Activated naive CD8-positive, alpha-beta T cell treated with anti-CD3 and anti-CD28 coated beads, Interleukin-2, amount 10 ng/mL, durations not matched to agents 7 days and 5 days (primary cell): ENCODE measurements at regions not wholly inside any gene's neighbourhood (a gene's known extent, or its start where the extent isn't known, plus 50 kb on each side); places are given as distances from the start of the nearest gene placed in this dataset.

Source experiments
- ATAC-seq: fragments of 150-1000 bp; cut with Tn5 transposase; one replicate; pipeline ENCODE4 v1.10.0; 2021; ENCODE audit warnings: low read depth, moderate library complexity
- POLR2A ChIA-PET: fragments of 350-600 bp; sonication (Branson Sonifier 250); formaldehyde crosslinking; loops from one replicate; lab custom pipeline; 2021; ENCODE audit warnings: antibody characterized with exemption; lab: Charles Lee
- DNase-seq: peaks from one replicate; pipeline ENCODE4 v3.0.0; 2021
- H3K27ac Mint-ChIP-seq: one replicate; pipeline ENCODE4 v1.8.0; 2022; ENCODE audit warnings: mild to moderate bottlenecking, mixed read lengths
- H3K27me3 Mint-ChIP-seq: one replicate; pipeline ENCODE4 v1.8.0; 2022; ENCODE audit warnings: mild to moderate bottlenecking, moderate library complexity, mixed read lengths
- H3K36me3 Mint-ChIP-seq: one replicate; pipeline ENCODE4 v1.8.0; 2021; ENCODE audit warnings: mild to moderate bottlenecking, mixed read lengths
- H3K4me1 Mint-ChIP-seq: one replicate; pipeline ENCODE4 v1.8.0; 2021; ENCODE audit warnings: mixed read lengths
- H3K4me3 Mint-ChIP-seq: one replicate; pipeline ENCODE4 v1.8.0; 2022; ENCODE audit warnings: mild to moderate bottlenecking, moderate library complexity, mixed read lengths
- H3K9me3 Mint-ChIP-seq: one replicate; pipeline ENCODE4 v1.8.0; 2021; ENCODE audit warnings: mixed read lengths

DNA sequence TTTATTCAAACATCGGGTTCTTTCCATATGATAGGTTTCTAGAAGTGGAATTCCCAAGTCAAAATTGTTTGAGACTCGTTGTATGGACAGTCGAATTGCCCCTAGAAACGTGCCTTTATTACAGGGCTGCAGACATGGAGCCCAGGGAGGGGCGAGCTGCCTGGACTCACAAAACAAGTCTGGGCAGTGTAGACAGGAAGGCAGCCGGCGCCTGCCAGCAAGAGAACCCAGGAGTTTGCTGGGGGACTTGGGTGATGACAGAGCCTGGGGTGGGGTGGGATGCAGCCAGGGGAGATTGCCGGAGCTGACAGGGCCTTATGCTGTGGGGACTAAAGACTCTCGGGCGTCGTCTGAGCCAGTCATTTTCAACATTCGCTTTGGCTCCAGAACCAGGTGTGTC, 107.4 kb upstream of the MSX1 start:
- H3K36me3 Mint-ChIP-seq: no peaks in the 10 kb centered on the region
- H3K4me1 Mint-ChIP-seq: no peaks in the 10 kb centered on the region
- DNase-seq (no peak), ATAC-seq (no peak)
- peaks cover 2% of the 10 kb centered on the region for H3K9me3 Mint-ChIP-seq
- H3K4me3 Mint-ChIP-seq: no peak overlapping the region
- POLR2A ChIA-PET: no interaction called here
- peaks cover 10% of the 10 kb centered on the region for H3K27me3 Mint-ChIP-seq
- H3K27ac Mint-ChIP-seq: no peak overlapping the region

DNA sequence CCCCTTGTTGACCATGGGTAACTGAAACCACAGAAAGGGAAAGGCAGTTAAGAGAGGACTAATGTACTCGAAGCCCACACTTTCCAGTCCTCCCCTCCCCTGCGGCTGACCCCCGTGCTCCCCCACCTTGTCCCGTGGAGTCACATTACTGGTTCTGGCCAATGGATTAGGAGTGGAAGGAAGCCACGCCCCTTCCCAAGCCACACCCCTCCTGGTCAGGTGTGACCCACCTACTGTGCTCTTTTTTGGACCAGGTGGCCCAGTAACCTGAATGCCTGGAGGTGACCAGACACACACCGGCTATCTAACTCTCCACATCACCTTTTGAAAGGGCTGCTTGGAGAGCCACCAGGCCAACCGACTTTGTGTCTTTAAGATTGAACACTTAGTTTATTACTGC, 109.3 kb upstream of the MSX1 start:
- H3K36me3 Mint-ChIP-seq: no peaks in the 10 kb centered on the region
- DNase-seq (no peak), ATAC-seq (no peak)
- POLR2A ChIA-PET: no interaction called here
- peaks cover 12% of the 10 kb centered on the region for H3K27me3 Mint-ChIP-seq
- H3K4me3 Mint-ChIP-seq: no peak overlapping the region
- H3K27ac Mint-ChIP-seq: no peak overlapping the region
- H3K4me1 Mint-ChIP-seq: no peaks in the 10 kb centered on the region
- H3K9me3 Mint-ChIP-seq: peaks cover 6% of the 10 kb centered on the region

DNA sequence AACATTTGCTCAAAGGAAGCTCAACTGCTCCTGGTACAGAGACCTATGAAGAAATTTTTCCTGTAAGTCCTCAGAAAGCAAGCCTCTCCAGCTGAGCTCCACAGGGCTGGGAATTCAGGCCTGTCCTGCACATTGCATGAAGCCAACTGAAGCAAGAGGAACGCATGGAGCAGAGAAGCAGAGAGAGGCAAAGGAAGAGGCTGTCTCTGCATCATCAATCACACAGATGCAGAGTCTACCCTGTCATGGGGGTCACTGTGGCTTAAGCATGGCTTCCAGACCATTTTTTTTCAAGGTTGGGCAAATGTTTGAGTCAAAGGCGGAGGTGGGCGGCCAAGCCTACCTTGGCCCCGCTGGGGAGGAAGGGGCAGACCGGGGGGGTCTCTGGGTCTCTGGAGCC, 110.3 kb upstream of the MSX1 start:
- H3K27me3 Mint-ChIP-seq: peaks cover 8% of the 10 kb centered on the region
- H3K4me1 Mint-ChIP-seq: no peaks in the 10 kb centered on the region
- POLR2A ChIA-PET: no interaction called here
- ATAC-seq (no peak), DNase-seq (no peak)
- H3K36me3 Mint-ChIP-seq: peaks cover 1% of the 10 kb centered on the region
- no peak overlapping the region for H3K27ac Mint-ChIP-seq
- peaks cover 10% of the 10 kb centered on the region for H3K9me3 Mint-ChIP-seq
- no peak overlapping the region for H3K4me3 Mint-ChIP-seq

GRCh38 chr4:4746444-4746843, 113.0 kb upstream of the MSX1 start:
- H3K4me1 Mint-ChIP-seq: no peaks in the 10 kb centered on the region
- DNase-seq (no peak), ATAC-seq (no peak)
- no peak overlapping the region for H3K4me3 Mint-ChIP-seq
- POLR2A ChIA-PET: no interaction called here
- H3K9me3 Mint-ChIP-seq: peaks cover 10% of the 10 kb centered on the region
- peaks cover 1% of the 10 kb centered on the region for H3K36me3 Mint-ChIP-seq
- no peak overlapping the region for H3K27ac Mint-ChIP-seq
- H3K27me3 Mint-ChIP-seq: peaks cover 2% of the 10 kb centered on the region

GRCh38 chr4:4740071-4740470, 119.4 kb upstream of the MSX1 start:
- Mint-ChIP-seq H3K4me1 (no peaks in the 10 kb centered on the region), H3K27me3 (no peaks in the 10 kb centered on the region), H3K9me3 (peaks cover 5% of the 10 kb centered on the region), H3K27ac (no peak overlapping the region), H3K36me3 (peaks cover 1% of the 10 kb centered on the region), H3K4me3 (no peak overlapping the region)
- POLR2A ChIA-PET: no interaction called here
- DNase-seq (no peak), ATAC-seq (no peak)

DNA sequence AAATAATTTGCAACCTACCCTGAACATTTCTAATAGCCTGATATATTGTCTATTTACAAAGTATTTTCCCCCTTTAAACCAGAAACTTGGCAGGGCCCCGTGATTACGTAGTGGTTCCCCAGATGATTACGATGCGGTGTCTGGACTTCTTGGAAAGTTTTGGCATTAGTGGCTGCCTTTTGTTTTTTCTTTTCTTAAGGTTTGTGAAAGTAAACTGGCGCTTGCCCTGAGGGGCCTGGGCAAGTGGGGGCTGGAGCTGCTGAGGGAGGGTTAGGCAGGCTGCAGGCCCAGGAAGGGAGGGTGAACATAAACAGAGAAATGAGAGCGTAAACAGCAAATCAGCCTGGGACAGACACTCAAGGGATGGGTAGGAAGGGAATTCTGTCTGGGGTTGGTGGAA, 123.6 kb upstream of the MSX1 start:
- Mint-ChIP-seq H3K4me1 (no peaks in the 10 kb centered on the region), H3K36me3 (no peaks in the 10 kb centered on the region), H3K27me3 (no peaks in the 10 kb centered on the region), H3K4me3 (no peak overlapping the region), H3K9me3 (peaks cover 8% of the 10 kb centered on the region), H3K27ac (no peak overlapping the region)
- DNase-seq: no peak
- POLR2A ChIA-PET: no interaction called here
- no peak for ATAC-seq

DNA sequence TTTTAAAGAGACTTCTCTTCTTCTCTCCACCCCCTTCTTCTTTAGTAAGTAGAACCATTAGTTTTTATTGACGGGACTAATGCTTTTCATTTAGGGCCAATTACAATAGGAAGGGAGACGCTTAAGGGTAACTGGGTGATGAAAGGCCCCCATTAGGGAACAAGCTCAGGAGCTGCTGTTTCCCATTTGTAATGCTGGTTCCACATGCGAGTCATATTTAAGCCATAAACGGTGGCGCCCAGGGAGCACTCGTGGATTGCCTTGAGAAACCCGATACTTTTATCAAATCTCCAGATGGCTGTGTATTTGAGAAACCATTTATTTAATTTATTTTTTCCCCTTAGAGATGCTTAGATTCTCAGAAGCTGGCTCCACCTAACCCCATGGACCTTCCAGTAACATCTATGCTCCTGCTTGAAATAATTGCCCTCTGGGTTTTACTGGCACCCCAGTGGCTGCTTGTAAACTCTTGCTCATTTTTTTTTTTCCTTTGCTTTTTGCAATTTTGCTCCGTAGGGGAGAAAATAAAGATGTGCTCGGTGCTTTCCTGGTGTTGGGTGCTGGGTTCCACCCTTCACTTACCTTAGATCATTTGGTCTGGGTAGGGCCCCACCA, 124.2 kb upstream of the MSX1 start:
- Mint-ChIP-seq H3K4me3 (no peak overlapping the region), H3K4me1 (no peaks in the 10 kb centered on the region), H3K9me3 (peaks cover 7% of the 10 kb centered on the region), H3K27me3 (no peaks in the 10 kb centered on the region), H3K27ac (no peak overlapping the region), H3K36me3 (no peaks in the 10 kb centered on the region)
- ATAC-seq: no peak
- POLR2A ChIA-PET: no interaction called here
- DNase-seq: no peak

DNA sequence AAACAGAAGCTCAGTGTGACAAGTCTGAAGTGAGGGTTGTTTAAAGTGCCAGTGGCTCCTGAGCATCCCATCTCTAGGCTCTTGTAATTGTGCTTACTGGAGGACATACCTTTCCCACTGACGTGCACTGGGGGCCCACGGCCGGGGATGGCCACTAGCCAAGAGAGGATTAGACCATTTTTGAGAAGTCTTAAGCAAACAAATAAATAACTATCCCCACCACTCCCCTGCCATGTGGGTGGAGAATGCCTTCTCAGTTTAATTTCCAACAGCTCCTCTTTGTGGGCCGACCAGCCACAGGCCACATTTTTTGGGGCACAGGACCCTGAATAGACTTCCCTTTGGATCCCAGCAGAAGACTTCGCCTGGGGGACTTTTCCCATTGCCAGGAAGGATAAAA, 125.0 kb upstream of the MSX1 start:
- Mint-ChIP-seq H3K27me3 (no peaks in the 10 kb centered on the region), H3K4me3 (no peak overlapping the region), H3K4me1 (no peaks in the 10 kb centered on the region), H3K36me3 (no peaks in the 10 kb centered on the region), H3K27ac (no peak overlapping the region), H3K9me3 (peaks cover 9% of the 10 kb centered on the region)
- DNase-seq (no peak), ATAC-seq (no peak)
- POLR2A ChIA-PET: no interaction called here

GRCh38 chr4:4733663-4734062, 125.8 kb upstream of the MSX1 start:
- Mint-ChIP-seq H3K9me3 (peaks cover 9% of the 10 kb centered on the region), H3K4me3 (no peak overlapping the region), H3K27me3 (no peaks in the 10 kb centered on the region), H3K27ac (no peak overlapping the region), H3K36me3 (no peaks in the 10 kb centered on the region), H3K4me1 (no peaks in the 10 kb centered on the region)
- POLR2A ChIA-PET: no interaction called here
- ATAC-seq (no peak), DNase-seq (no peak)

GRCh38 chr4:4730249-4730648, 129.2 kb upstream of the MSX1 start:
- Mint-ChIP-seq H3K27me3 (no peaks in the 10 kb centered on the region), H3K4me1 (no peaks in the 10 kb centered on the region), H3K4me3 (no peak overlapping the region), H3K27ac (no peak overlapping the region), H3K9me3 (peaks cover 24% of the 10 kb centered on the region), H3K36me3 (peaks cover 3% of the 10 kb centered on the region)
- POLR2A ChIA-PET: no interaction called here
- DNase-seq (no peak), ATAC-seq (no peak)

- peaks cover 4% of the 10 kb centered on the region for H3K36me3 Mint-ChIP-seq
- H3K27ac Mint-ChIP-seq: no peak overlapping the region
- no peak for ATAC-seq
- peaks cover 26% of the 10 kb centered on the region for H3K9me3 Mint-ChIP-seq
- no peak overlapping the region for H3K4me3 Mint-ChIP-seq
- POLR2A ChIA-PET: no interaction called here
- no peaks in the 10 kb centered on the region for H3K4me1 Mint-ChIP-seq
- no peak for DNase-seq
- H3K27me3 Mint-ChIP-seq: no peaks in the 10 kb centered on the region
Measured at GRCh38 chr4:4729206-4729605, 130.3 kb upstream of the MSX1 start.

- H3K27ac Mint-ChIP-seq: no peak overlapping the region
- peaks cover 4% of the 10 kb centered on the region for H3K36me3 Mint-ChIP-seq
- H3K4me1 Mint-ChIP-seq: no peaks in the 10 kb centered on the region
- ATAC-seq (no peak), DNase-seq (no peak)
- POLR2A ChIA-PET: no interaction called here
- H3K9me3 Mint-ChIP-seq: peaks cover 29% of the 10 kb centered on the region
- H3K27me3 Mint-ChIP-seq: no peaks in the 10 kb centered on the region
- no peak overlapping the region for H3K4me3 Mint-ChIP-seq
Measured at GRCh38 chr4:4727536-4727935, 131.9 kb upstream of the MSX1 start.

GRCh38 chr4:4726051-4726450, 133.4 kb upstream of the MSX1 start:
- ATAC-seq (no peak), DNase-seq (no peak)
- Mint-ChIP-seq H3K4me1 (no peaks in the 10 kb centered on the region), H3K27ac (peak overlapping the region; percentile 15), H3K27me3 (no peaks in the 10 kb centered on the region), H3K36me3 (peaks cover 4% of the 10 kb centered on the region), H3K9me3 (peaks cover 29% of the 10 kb centered on the region), H3K4me3 (no peak overlapping the region)
- POLR2A ChIA-PET: no interaction called here

GRCh38 chr4:4724321-4724720, 135.1 kb upstream of the MSX1 start:
- Mint-ChIP-seq H3K27ac (no peak overlapping the region), H3K9me3 (peaks cover 27% of the 10 kb centered on the region), H3K4me1 (no peaks in the 10 kb centered on the region), H3K27me3 (no peaks in the 10 kb centered on the region), H3K36me3 (peaks cover 4% of the 10 kb centered on the region), H3K4me3 (no peak overlapping the region)
- POLR2A ChIA-PET: no interaction called here
- no peak for DNase-seq
- no peak for ATAC-seq

- Mint-ChIP-seq H3K9me3 (peaks cover 25% of the 10 kb centered on the region), H3K4me1 (no peaks in the 10 kb centered on the region), H3K27ac (no peak overlapping the region), H3K36me3 (peaks cover 3% of the 10 kb centered on the region), H3K4me3 (no peak overlapping the region), H3K27me3 (no peaks in the 10 kb centered on the region)
- DNase-seq (no peak), ATAC-seq (no peak)
- POLR2A ChIA-PET: no interaction called here
Measured at GRCh38 chr4:4721636-4722035, 137.8 kb upstream of the MSX1 start.
